CD1c-positive myeloid dendritic cell (primary cell): ENCODE measurements at regions not wholly inside any gene's neighbourhood (a gene's known extent, or its start where the extent isn't known, plus 50 kb on each side); places are given as distances from the start of the nearest gene placed in this dataset.

Experiments
- DNase-seq: peaks from one replicate; pipeline ENCODE4 v3.0.0-alpha.2; 2016; ENCODE audit errors: extremely low spot score

- DNase-seq = no peak
Observed at GRCh38 chr6:20313051-20313450, 88.6 kb upstream of the E2F3 start.

- no peak for DNase-seq
Observed at GRCh38 chr6:20313960-20314530, 87.6 kb upstream of the E2F3 start.

GRCh38 chr6:20314866-20315845, 86.5 kb upstream of the E2F3 start:
- DNase-seq = peak; percentile 17

GRCh38 chr6:20317430-20317829, 84.2 kb upstream of the E2F3 start:
- no peak for DNase-seq

GRCh38 chr6:20318851-20319387, 82.8 kb upstream of the E2F3 start:
- no peak for DNase-seq

- peak; percentile 93 for DNase-seq
Observed at GRCh38 chr6:20319520-20320357, 81.9 kb upstream of the E2F3 start.

- DNase-seq = peak; percentile 81
Observed at GRCh38 chr6:20325641-20326421, 75.8 kb upstream of the E2F3 start.

- no peak for DNase-seq
Observed at GRCh38 chr6:20326422-20326728, 75.3 kb upstream of the E2F3 start.

GRCh38 chr6:20327141-20327540, 74.5 kb upstream of the E2F3 start:
- no peak for DNase-seq

- no peak for DNase-seq
Observed at GRCh38 chr6:20328266-20328923, 73.3 kb upstream of the E2F3 start.

- no peak for DNase-seq
Observed at GRCh38 chr6:20328924-20329300, 72.8 kb upstream of the E2F3 start.

GRCh38 chr6:20331042-20331441, 70.6 kb upstream of the E2F3 start:
- no peak for DNase-seq

- DNase-seq = no peak
Observed at GRCh38 chr6:20331625-20332024, 70.1 kb upstream of the E2F3 start.

- DNase-seq = no peak
Observed at GRCh38 chr6:20332441-20333006, 69.2 kb upstream of the E2F3 start.

- DNase-seq = no peak
Observed at GRCh38 chr6:20333721-20334269, 67.9 kb upstream of the E2F3 start.

GRCh38 chr6:20334334-20334733, 67.3 kb upstream of the E2F3 start:
- DNase-seq = no peak

- DNase-seq = no peak
Observed at GRCh38 chr6:20334962-20335361, 66.7 kb upstream of the E2F3 start.

- no peak for DNase-seq
Observed at GRCh38 chr6:20335872-20336271, 65.8 kb upstream of the E2F3 start.

- no peak for DNase-seq
Observed at GRCh38 chr6:20338156-20338555, 63.5 kb upstream of the E2F3 start.
